ENCODE measurements at regions not wholly inside any gene's neighbourhood (a gene's known extent, or its start where the extent isn't known, plus 50 kb on each side); places are given as distances from the start of the nearest gene placed in this dataset.
A peak's percentile ranks its signal among the peaks of the same experiment; 100 is the strongest.

DNA sequence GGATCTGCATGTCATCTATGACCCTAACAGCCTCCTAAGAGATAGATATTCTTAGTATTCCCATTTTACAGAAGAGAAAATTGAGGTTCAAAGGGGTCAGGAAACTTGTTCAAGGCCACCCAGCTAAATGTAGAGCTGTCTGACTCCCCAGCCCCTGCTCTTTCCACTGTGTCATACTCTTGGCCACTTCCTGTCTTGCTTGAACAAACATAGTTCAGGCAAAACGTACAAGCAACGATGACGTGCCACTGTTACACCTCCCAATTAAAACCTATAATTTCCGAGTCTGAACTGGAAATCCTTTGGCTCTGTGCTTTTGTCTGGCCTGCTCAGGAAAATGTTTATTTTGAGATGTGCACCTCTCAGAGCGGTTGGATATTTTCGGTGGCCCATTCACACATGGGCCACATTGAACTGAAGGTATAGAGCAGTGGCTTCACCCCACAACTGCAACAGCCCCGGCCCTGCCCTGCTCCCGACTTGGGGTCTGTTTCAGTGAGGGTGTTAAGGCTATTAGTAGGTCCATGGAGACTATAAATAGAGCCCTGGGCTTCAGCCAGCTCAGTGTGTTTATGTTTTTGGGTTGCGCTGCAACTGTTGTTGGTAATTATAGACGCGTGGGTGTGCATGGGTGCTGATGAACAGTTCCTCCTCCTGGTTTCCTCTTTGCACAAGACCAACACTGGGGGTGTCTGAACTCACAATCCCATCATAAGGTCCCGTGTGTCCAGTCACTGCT is 172.3 kb upstream of the ADO start:
- no peak for DNase-seq (ENCODE audit: low spot score)
- ChIA-PET POLR2A (ENCODE audit: low non-redundant PET) (no interaction called here), CTCF (interaction anchor here (0.5 to 0.6 kb wide), 2 partner anchors 77 to 160 kb away, joined by 3 read pairs; no protein-coding TSS in a partner anchor)
- no peak overlapping the region for H3K27ac ChIP-seq
- TF ChIP-seq, protein P1, sequence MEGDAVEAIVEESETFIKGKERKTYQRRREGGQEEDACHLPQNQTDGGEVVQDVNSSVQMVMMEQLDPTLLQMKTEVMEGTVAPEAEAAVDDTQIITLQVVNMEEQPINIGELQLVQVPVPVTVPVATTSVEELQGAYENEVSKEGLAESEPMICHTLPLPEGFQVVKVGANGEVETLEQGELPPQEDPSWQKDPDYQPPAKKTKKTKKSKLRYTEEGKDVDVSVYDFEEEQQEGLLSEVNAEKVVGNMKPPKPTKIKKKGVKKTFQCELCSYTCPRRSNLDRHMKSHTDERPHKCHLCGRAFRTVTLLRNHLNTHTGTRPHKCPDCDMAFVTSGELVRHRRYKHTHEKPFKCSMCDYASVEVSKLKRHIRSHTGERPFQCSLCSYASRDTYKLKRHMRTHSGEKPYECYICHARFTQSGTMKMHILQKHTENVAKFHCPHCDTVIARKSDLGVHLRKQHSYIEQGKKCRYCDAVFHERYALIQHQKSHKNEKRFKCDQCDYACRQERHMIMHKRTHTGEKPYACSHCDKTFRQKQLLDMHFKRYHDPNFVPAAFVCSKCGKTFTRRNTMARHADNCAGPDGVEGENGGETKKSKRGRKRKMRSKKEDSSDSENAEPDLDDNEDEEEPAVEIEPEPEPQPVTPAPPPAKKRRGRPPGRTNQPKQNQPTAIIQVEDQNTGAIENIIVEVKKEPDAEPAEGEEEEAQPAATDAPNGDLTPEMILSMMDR (conservative IDR thresholded peaks at IDR 0.05; ENCODE audit: low read depth), result no peak

GRCh38 chr10:62633976-62634375 is 170.5 kb upstream of the ADO start:
- no peak overlapping the region for H3K27ac ChIP-seq
- ChIA-PET POLR2A (ENCODE audit: low non-redundant PET) (no interaction called here), CTCF (no interaction called here)
- TF ChIP-seq, protein P1 (conservative IDR thresholded peaks at IDR 0.05; ENCODE audit: low read depth), result no peak
- no peak for DNase-seq (ENCODE audit: low spot score)

GRCh38 chr10:62634576-62634975 is 169.9 kb upstream of the ADO start:
- TF ChIP-seq, protein P1 (conservative IDR thresholded peaks at IDR 0.05; ENCODE audit: low read depth), result no peak

DNA sequence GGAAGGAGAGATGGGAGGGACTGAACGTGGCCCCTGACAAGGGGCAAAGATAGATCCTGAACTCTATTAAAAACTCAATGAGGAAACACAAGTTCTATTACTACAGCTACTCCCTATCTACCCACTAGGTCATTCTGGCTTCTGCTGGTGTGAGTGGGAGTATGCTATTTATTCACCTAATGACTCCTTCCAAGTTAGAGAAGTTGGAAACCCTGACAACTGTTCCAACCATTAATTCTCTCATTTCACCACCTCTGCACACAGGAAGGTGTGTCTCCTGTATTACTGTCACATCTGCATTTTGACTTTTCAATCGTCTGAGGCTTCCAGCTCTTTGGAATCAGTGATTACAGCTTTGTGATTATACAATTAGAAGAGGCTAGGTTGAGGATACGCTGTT is 169.4 kb upstream of the ADO start:
- TF ChIP-seq, protein P1 (conservative IDR thresholded peaks at IDR 0.05; ENCODE audit: low read depth), result no peak
- no peak overlapping the region for H3K27ac ChIP-seq
- DNase-seq (ENCODE audit: low spot score), result no peak
- POLR2A ChIA-PET (ENCODE audit: low non-redundant PET), result no interaction called here
- CTCF ChIA-PET, result interaction anchor here (0.9 kb wide), 1 partner anchor 163 kb away, joined by 4 read pairs; no protein-coding TSS in a partner anchor

More at GRCh38 chr10:62634576-62634975, 169.9 kb upstream of the ADO start:
- no peak overlapping the region for H3K27ac ChIP-seq
- POLR2A ChIA-PET (ENCODE audit: low non-redundant PET), result no interaction called here
- DNase-seq (ENCODE audit: low spot score), result no peak
- CTCF ChIA-PET, result no interaction called here

- no peak for DNase-seq (ENCODE audit: low spot score)
- POLR2A ChIA-PET (ENCODE audit: low non-redundant PET), result no interaction called here
- TF ChIP-seq, protein P1 (conservative IDR thresholded peaks at IDR 0.05; ENCODE audit: low read depth), result no peak
- no peak overlapping the region for H3K27ac ChIP-seq
- CTCF ChIA-PET, result no interaction called here
Measured at GRCh38 chr10:62636825-62637248, 167.7 kb upstream of the ADO start.

DNA sequence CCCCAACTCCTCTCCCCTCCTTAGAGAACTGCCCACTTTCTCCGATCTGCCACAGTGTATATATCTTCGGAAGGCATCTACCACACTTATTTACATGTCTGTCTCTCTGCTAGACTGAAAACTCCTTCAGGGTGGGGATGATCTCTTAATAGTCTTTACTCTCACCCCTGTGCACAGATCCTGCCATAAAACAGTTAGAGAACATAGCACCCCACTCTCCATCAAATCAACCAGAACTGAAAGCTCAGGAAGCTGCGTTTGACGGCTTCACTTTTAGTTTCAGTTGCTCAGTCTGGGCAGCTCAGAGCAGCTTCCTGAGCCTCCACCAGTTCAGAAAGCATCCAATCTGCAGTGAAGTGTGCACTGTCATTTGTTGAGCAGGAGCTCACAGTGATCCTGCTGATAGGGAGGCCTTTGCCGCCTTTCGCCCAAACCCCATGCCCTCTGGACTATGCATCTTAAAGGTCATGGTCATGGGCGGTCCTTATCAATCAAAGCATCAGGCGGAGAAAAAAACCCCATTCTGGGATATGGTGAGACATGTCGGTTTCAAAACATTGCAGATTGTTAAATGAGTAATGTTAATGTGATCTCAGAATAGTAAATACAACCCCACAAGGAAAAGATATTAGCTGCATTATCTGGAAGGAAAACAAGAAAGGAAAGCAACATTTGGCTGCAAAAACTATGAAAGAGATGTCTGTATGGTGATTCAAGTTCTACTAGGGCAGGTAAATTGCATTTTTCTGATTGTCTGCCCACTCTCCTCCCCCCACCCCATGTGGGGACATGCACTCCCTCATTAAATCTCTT is 167.1 kb upstream of the ADO start:
- TF ChIP-seq, protein P1 (conservative IDR thresholded peaks at IDR 0.05; ENCODE audit: low read depth), result no peak
- ChIA-PET CTCF (interaction anchor here (0.6 kb wide), 2 partner anchors 29 to 228 kb away, joined by 3 read pairs; no protein-coding TSS in a partner anchor), POLR2A (ENCODE audit: low non-redundant PET) (no interaction called here)
- no peak overlapping the region for H3K27ac ChIP-seq
- peak; percentile 20 for DNase-seq (ENCODE audit: low spot score)

Measured in RWPE1 (cell line).